ENCODE measurements at regions not wholly inside any gene's neighbourhood (a gene's known extent, or its start where the extent isn't known, plus 50 kb on each side); places are given as distances from the start of the nearest gene placed in this dataset.

- Histone ChIP-seq H3K4me1 (peaks cover 5 to 11% (median 10%) of the 10 kb centered on the region in 4 donors), H3K4me3 (no peak overlapping the region), H3K36me3 (no peaks in the 10 kb centered on the region), H3K27ac (no peak overlapping the region), H3K27me3 (peaks cover 0 to 6% (median 0%) of the 10 kb centered on the region in 3 donors), H3K9me3 (peaks cover 0 to 7% (median 3%) of the 10 kb centered on the region in 4 donors)
- DNase-seq = peak; percentile 70 to 75
- TF ChIP-seq CTCF (IDR thresholded peaks at IDR 0.05) (peak in 1 of 7 experiments; percentile 16), POLR2AphosphoS5 (IDR thresholded peaks at IDR 0.05) (peak in 2 of 3 donors; percentile 74 to 76), EP300 (IDR thresholded peaks at IDR 0.05) (no peak)
- WGBS, 5 donors = 12 to 24% (median 17%) methylated on average over 2 of the region's 2 CpGs
- intact Hi-C loops (cut with DNase I; ENCODE audit: low total_unique reads) = no loop called here
Observed at GRCh38 chr13:111549464-111549863, 229.0 kb downstream of the TEX29 start.

- Histone ChIP-seq H3K4me3 (no peak overlapping the region), H3K36me3 (no peaks in the 10 kb centered on the region), H3K9me3 (peaks cover 0 to 7% (median 3%) of the 10 kb centered on the region in 4 donors), H3K4me1 (peaks cover 5 to 11% (median 10%) of the 10 kb centered on the region in 4 donors), H3K27ac (no peak overlapping the region), H3K27me3 (peaks cover 0 to 12% (median 0%) of the 10 kb centered on the region in 3 donors)
- no peak for TF ChIP-seq CTCF (IDR thresholded peaks at IDR 0.05)
- no peak for TF ChIP-seq EP300 (IDR thresholded peaks at IDR 0.05)
- no peak for TF ChIP-seq POLR2A (IDR thresholded peaks at IDR 0.05)
- TF ChIP-seq POLR2AphosphoS5 (IDR thresholded peaks at IDR 0.05) = no peak
- DNase-seq = no peak
- intact Hi-C loops (cut with DNase I; ENCODE audit: low total_unique reads) = no loop called here
Observed at GRCh38 chr13:111550062-111550461, 229.6 kb downstream of the TEX29 start.

GRCh38 chr13:111551204-111551820, 230.9 kb downstream of the TEX29 start:
- no peak overlapping the region for H3K27ac ChIP-seq
- intact Hi-C loops (cut with DNase I; ENCODE audit: low total_unique reads) = no loop called here
- H3K9me3 ChIP-seq = no peaks in the 10 kb centered on the region
- H3K4me3 ChIP-seq = no peak overlapping the region
- H3K27me3 ChIP-seq = peaks cover 0 to 20% (median 0%) of the 10 kb centered on the region in 3 donors
- no peaks in the 10 kb centered on the region for H3K36me3 ChIP-seq
- WGBS, 5 donors = 72 to 85% (median 80%) methylated on average over 5 of the region's 5 CpGs
- no peak for TF ChIP-seq CTCF (IDR thresholded peaks at IDR 0.05)
- TF ChIP-seq POLR2A (IDR thresholded peaks at IDR 0.05) = no peak
- TF ChIP-seq EP300 (IDR thresholded peaks at IDR 0.05) = no peak
- TF ChIP-seq POLR2AphosphoS5 (IDR thresholded peaks at IDR 0.05) = no peak
- DNase-seq = no peak
- peaks cover 5 to 11% (median 10%) of the 10 kb centered on the region in 4 donors for H3K4me1 ChIP-seq

GRCh38 chr13:111552891-111553655, 232.6 kb downstream of the TEX29 start:
- TF ChIP-seq CTCF (IDR thresholded peaks at IDR 0.05) (no peak), POLR2AphosphoS5 (IDR thresholded peaks at IDR 0.05) (no peak), EP300 (IDR thresholded peaks at IDR 0.05) (no peak), POLR2A (IDR thresholded peaks at IDR 0.05) (no peak)
- WGBS, 5 donors = 89 to 94% (median 93%) methylated on average over 10 of the region's 10 CpGs
- DNase-seq = no peak

More at GRCh38 chr13:111552891-111553655, 232.6 kb downstream of the TEX29 start:
- no peaks in the 10 kb centered on the region for H3K9me3 ChIP-seq
- H3K4me3 ChIP-seq = no peak overlapping the region
- no peak overlapping the region for H3K27ac ChIP-seq
- H3K36me3 ChIP-seq = no peaks in the 10 kb centered on the region
- intact Hi-C loops (cut with DNase I; ENCODE audit: low total_unique reads) = no loop called here
- H3K4me1 ChIP-seq = peaks cover 5 to 11% (median 10%) of the 10 kb centered on the region in 4 donors
- peaks cover 0 to 27% (median 0%) of the 10 kb centered on the region in 3 donors for H3K27me3 ChIP-seq

Measured in stomach (tissue), 8 donors.